Right cardiac atrium (tissue), 5 donors: ENCODE measurements at regions not wholly inside any gene's neighbourhood (a gene's known extent, or its start where the extent isn't known, plus 50 kb on each side); places are given as distances from the start of the nearest gene placed in this dataset.
A peak's percentile ranks its signal among the peaks of the same experiment; 100 is the strongest.

Experiments used
- ATAC-seq, 2 donors: fragments of 200-7000 bp; cut with Tn5 transposase; one replicate each; pipeline versions ENCODE4 v1.8.0 to v1.9.1; 2020; ENCODE audit warnings: moderate library complexity in 2 of 2, mild to moderate bottlenecking in 1 of 2
- DNase-seq, 3 donors: peaks; one replicate each; pipeline ENCODE4 v3.0.0-alpha.2; 2020
- H3K27ac ChIP-seq: one replicate; pipeline ENCODE4 v1.5.1; 2013; ENCODE audit warnings: mild to moderate bottlenecking, low read length, control low read depth, moderate library complexity
- H3K27me3 ChIP-seq: one replicate; pipeline ENCODE4 v1.6.1; 2013; ENCODE audit not compliant: control insufficient read depth, insufficient read depth
- H3K4me1 ChIP-seq: one replicate; pipeline ENCODE4 v1.6.1; 2013; ENCODE audit warnings: low read length; ENCODE audit not compliant: control insufficient read depth, insufficient read depth
- H3K4me3 ChIP-seq: one replicate; pipeline ENCODE4 v1.5.1; 2013; ENCODE audit warnings: low read length, control low read depth
- H3K9me3 ChIP-seq: one replicate; pipeline ENCODE4 v1.6.1; 2013; ENCODE audit warnings: low read length; ENCODE audit not compliant: control insufficient read depth
- WGBS: extraction: QIAGEN DNeasy Blood & Tissue Kit; methylation state at CpG from one replicate; pipeline ENCODE4 v1.1.7; 2013; 5-methylcytosine and 5-hydroxymethylcytosine counted together
- intact Hi-C, 4 donors: fragments of 100-400 bp; cut with DNase I; formaldehyde crosslinking; loops; one replicate each; pipeline versions ENCODE4 v1.11.0 to v1.14.0; 2022 to 2023
- donor health status: healthy with polysubstance abuse.
- donor health status: DM: no; HTN: yes; CAD: no.
- donor health status: DM: no; HTN: no; CAD: no.
- donor health status: DM: no; HTN: yes; CAD: no; lungs with severe emphysema.
- donor health status: DM: yes; HTN: yes; CAD: no.

- no peak overlapping the region for H3K4me3 ChIP-seq
- intact Hi-C loops = no loop called here
- no peaks in the 10 kb centered on the region for H3K9me3 ChIP-seq
- H3K4me1 ChIP-seq = no peaks in the 10 kb centered on the region
- 94% methylated on average over 7 of the region's 7 CpGs for WGBS
- H3K27me3 ChIP-seq = no peaks in the 10 kb centered on the region
- no peak overlapping the region for H3K27ac ChIP-seq
- DNase-seq (no peak), ATAC-seq (no peak)
Measured at GRCh38 chr6:134508862-134509498, 191.1 kb upstream of the SGK1 start.

GRCh38 chr6:134506162-134506561 is 188.2 kb upstream of the SGK1 start:
- 96% methylated on average over 4 of the region's 4 CpGs for WGBS
- no peaks in the 10 kb centered on the region for H3K4me1 ChIP-seq
- no peak overlapping the region for H3K4me3 ChIP-seq
- H3K27me3 ChIP-seq = no peaks in the 10 kb centered on the region
- intact Hi-C loops = no loop called here
- no peaks in the 10 kb centered on the region for H3K9me3 ChIP-seq
- no peak for DNase-seq
- no peak for ATAC-seq
- H3K27ac ChIP-seq = no peak overlapping the region

DNA sequence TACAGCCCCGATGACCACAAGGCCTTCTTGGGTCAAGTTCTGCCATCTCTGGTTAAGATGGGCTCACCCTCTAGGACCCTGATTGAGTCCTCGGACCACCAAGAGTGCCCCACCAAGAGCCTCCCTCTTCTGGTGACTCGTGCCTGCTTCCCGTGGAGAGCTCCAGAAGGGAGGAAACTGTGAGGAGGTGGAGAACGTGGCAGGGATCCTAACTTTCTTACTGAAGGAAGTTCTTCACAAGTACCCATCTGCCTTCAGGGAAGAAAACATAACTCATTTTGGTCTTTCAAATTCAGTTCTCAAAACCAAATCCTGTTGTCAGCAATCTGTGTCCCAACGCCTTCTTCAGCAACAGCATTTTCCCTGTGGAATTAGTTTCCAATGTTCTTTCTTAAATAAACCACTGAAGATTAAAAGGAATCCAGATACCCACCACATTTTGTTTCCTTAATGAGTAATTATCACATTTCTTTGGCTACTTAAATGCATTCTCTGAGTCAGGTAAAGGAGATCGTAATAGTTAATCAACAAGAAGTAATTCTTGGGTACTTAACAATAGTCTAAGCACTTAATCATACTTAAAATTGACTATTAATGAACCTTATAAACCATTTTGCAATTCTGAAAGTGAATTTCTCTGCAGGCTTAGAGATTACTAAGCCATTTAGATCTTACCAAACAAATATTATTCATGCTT is 185.8 kb upstream of the SGK1 start:
- Histone ChIP-seq H3K4me3 (no peak overlapping the region), H3K9me3 (no peaks in the 10 kb centered on the region), H3K4me1 (no peaks in the 10 kb centered on the region), H3K27me3 (no peaks in the 10 kb centered on the region), H3K27ac (no peak overlapping the region)
- intact Hi-C loops = no loop called here
- WGBS = 64% methylated on average over 7 of the region's 7 CpGs
- ATAC-seq = peak in 1 of 2 donors; percentile 31
- no peak for DNase-seq

GRCh38 chr6:134502614-134503549 is 185.0 kb upstream of the SGK1 start:
- peak; percentile 19 to 46 for ATAC-seq
- no peak for DNase-seq
- Histone ChIP-seq H3K9me3 (no peaks in the 10 kb centered on the region), H3K4me3 (no peak overlapping the region), H3K4me1 (no peaks in the 10 kb centered on the region), H3K27me3 (no peaks in the 10 kb centered on the region), H3K27ac (no peak overlapping the region)
- intact Hi-C loops = no loop called here
- WGBS = 62% methylated on average over 12 of the region's 12 CpGs

DNA sequence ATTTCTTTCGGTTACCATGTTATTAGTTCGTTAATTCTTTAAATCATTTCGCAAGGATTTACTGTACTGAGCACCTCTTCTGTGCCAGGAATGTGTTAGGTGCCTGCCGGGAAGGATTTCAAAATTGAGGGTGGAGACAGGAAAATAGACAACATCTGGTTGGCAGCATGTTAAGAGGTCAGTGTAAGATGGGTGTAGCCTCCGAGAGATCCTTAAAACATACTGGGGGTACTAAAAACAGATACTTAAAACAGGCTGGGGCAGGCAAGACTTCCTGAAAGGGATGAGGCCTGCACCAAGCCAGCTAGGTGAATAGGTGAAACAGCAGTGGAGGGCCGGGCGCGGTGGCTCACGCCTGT is 178.0 kb upstream of the SGK1 start:
- DNase-seq (no peak), ATAC-seq (peak in 1 of 2 donors; percentile 41)
- H3K27me3 ChIP-seq = no peaks in the 10 kb centered on the region
- intact Hi-C loops = no loop called here
- 84% methylated on average over 9 of the region's 9 CpGs for WGBS
- no peak overlapping the region for H3K4me3 ChIP-seq
- no peak overlapping the region for H3K27ac ChIP-seq
- no peaks in the 10 kb centered on the region for H3K4me1 ChIP-seq
- H3K9me3 ChIP-seq = no peaks in the 10 kb centered on the region

DNA sequence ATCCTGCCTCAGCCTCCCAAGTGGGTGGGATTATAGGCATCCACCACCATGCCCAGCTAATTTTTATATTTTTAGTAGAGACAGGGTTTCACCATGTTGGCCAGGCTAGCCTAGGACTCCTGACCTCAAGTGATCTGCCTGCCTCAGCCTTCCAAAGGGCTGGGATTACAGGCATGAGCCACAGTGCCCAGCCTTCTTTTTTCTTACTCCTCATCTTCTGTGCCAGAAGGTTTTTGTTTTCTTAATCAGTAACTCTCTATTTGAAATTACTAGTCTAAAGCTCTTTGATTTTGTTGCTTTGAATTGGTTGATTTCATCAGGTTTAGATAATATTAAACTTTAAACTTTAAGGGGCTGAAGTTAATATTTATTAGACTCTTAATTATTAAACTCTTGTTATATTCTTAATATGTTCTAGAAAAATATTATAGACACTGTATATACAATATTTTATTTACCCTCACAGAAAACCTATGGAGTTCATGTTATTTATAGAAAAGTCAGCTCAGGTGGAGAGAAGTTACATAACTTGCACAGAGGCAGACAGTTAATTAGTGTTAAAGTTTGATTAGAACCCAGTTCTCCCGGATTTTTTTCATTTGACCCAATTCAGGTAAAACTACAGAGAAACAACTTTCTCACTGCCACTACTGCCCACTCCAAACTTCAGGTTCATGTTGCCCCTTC is 177.4 kb upstream of the SGK1 start:
- WGBS = 89% methylated on average over 1 of the region's 1 CpG
- Histone ChIP-seq H3K27me3 (no peaks in the 10 kb centered on the region), H3K27ac (no peak overlapping the region), H3K4me3 (no peak overlapping the region), H3K4me1 (no peaks in the 10 kb centered on the region), H3K9me3 (no peaks in the 10 kb centered on the region)
- intact Hi-C loops = no loop called here
- DNase-seq (no peak), ATAC-seq (no peak)

GRCh38 chr6:134493789-134494188 is 175.9 kb upstream of the SGK1 start:
- no peak overlapping the region for H3K4me3 ChIP-seq
- DNase-seq (no peak), ATAC-seq (no peak)
- H3K27ac ChIP-seq = no peak overlapping the region
- intact Hi-C loops = no loop called here
- 91% methylated on average over 3 of the region's 3 CpGs for WGBS
- no peaks in the 10 kb centered on the region for H3K9me3 ChIP-seq
- H3K4me1 ChIP-seq = no peaks in the 10 kb centered on the region
- H3K27me3 ChIP-seq = no peaks in the 10 kb centered on the region

GRCh38 chr6:134491477-134491876 is 173.6 kb upstream of the SGK1 start:
- Histone ChIP-seq H3K27me3 (no peaks in the 10 kb centered on the region), H3K4me3 (no peak overlapping the region), H3K9me3 (no peaks in the 10 kb centered on the region), H3K27ac (no peak overlapping the region), H3K4me1 (no peaks in the 10 kb centered on the region)
- 98% methylated on average over 2 of the region's 2 CpGs for WGBS
- ATAC-seq (no peak), DNase-seq (no peak)
- intact Hi-C loops = no loop called here

GRCh38 chr6:134482593-134483270 is 164.8 kb upstream of the SGK1 start:
- no peaks in the 10 kb centered on the region for H3K9me3 ChIP-seq
- H3K27ac ChIP-seq = peak overlapping the region; percentile 62
- DNase-seq (peak; percentile 70 to 81 (median 80)), ATAC-seq (peak; percentile 94 to 99)
- peaks cover 2% of the 10 kb centered on the region for H3K4me1 ChIP-seq
- no peaks in the 10 kb centered on the region for H3K27me3 ChIP-seq
- WGBS = 29% methylated on average over 12 of the region's 12 CpGs
- no peak overlapping the region for H3K4me3 ChIP-seq
- intact Hi-C loops = no loop called here

- H3K27ac ChIP-seq = no peak overlapping the region
- H3K4me3 ChIP-seq = no peak overlapping the region
- no peak for DNase-seq
- ATAC-seq = no peak
- intact Hi-C loops = no loop called here
- peaks cover 2% of the 10 kb centered on the region for H3K4me1 ChIP-seq
- no peaks in the 10 kb centered on the region for H3K9me3 ChIP-seq
- no peaks in the 10 kb centered on the region for H3K27me3 ChIP-seq
- WGBS = 97% methylated on average over 6 of the region's 6 CpGs
Measured at GRCh38 chr6:134481966-134482365, 164.1 kb upstream of the SGK1 start.
